ENCODE measurements at regions not wholly inside any gene's neighbourhood (a gene's known extent, or its start where the extent isn't known, plus 50 kb on each side); places are given as distances from the start of the nearest gene placed in this dataset.
"Not testable (repeated sequence)": the region's sequence is repeated elsewhere in the genome, so short reads cannot be mapped to it uniquely, and the experiment has no call there.

DNA sequence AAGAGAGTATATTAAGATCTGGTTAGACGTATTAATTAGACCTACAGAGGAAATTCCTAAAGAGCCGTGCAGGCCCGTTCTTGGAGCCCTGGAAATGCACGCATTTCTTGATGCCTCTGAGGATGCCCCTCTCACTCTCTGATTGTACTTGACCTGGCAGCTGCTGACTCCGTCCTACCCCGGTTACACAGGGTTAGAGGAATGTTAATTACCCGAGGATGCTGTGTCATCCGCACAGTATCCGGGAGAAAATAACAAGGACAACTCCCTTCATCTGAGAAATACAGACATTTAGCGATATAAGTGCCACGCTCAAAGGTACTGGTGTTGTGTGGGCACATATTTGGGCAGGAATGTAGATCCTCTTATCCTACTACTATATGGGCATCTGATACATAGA is 404.6 kb upstream of the FAT1 start:
- DNase-seq (ENCODE audit: low read depth in 2 of 2) = peak in 1 of 2 donors; percentile 67
- no peak overlapping the region for H3K4me3 ChIP-seq (replicated peaks in 1 of 2; ENCODE audit: low read depth in 2 of 2, low read length in 2 of 2)
- TF ChIP-seq, protein P1, sequence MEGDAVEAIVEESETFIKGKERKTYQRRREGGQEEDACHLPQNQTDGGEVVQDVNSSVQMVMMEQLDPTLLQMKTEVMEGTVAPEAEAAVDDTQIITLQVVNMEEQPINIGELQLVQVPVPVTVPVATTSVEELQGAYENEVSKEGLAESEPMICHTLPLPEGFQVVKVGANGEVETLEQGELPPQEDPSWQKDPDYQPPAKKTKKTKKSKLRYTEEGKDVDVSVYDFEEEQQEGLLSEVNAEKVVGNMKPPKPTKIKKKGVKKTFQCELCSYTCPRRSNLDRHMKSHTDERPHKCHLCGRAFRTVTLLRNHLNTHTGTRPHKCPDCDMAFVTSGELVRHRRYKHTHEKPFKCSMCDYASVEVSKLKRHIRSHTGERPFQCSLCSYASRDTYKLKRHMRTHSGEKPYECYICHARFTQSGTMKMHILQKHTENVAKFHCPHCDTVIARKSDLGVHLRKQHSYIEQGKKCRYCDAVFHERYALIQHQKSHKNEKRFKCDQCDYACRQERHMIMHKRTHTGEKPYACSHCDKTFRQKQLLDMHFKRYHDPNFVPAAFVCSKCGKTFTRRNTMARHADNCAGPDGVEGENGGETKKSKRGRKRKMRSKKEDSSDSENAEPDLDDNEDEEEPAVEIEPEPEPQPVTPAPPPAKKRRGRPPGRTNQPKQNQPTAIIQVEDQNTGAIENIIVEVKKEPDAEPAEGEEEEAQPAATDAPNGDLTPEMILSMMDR (IDR thresholded peaks at IDR 0.05; ENCODE audit: low read depth, low read length) = no peak

DNA sequence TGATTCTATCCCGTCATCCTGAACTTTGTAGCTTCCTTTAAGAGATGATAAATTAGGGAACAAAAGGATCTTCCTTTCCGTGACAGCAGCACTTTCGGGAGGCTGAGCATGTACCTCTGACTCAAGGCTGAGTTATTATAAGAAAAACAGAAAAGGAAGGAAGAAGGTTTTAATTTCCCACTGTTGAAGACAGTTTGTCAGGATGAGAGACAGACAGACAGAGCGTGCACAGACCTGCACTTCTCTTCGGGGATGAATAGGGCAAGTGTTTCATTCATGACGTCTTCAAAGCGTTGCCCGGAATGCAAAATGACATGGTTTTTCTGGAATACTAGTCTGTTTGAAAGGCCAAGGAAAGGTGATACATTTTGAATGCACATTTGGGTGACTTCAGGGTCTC is 405.3 kb upstream of the FAT1 start:
- TF ChIP-seq, protein P1 (IDR thresholded peaks at IDR 0.05; ENCODE audit: low read depth, low read length) = no peak
- DNase-seq (ENCODE audit: low read depth in 2 of 2) = peak; percentile 0 to 54

DNA sequence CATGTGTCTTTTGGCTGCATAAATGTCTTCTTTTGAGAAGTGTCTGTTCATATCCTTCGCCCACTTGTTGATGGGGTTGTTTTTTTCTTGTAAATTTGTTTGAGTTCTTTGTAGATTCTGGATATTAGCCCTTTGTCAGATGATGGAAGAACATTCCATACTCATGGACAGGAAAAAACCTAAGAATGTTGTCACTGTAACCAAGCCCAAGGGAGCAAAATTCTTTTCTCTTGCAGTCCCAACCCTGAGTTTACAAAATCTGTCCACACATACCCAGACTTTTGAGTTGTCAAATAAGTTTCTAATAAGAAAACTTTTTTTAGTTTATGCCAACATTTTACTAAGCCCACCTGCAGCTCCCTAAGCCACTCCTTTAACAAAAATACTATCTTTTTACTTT is 408.2 kb upstream of the FAT1 start:
- peak in 1 of 2 donors; percentile 15 for DNase-seq (ENCODE audit: low read depth in 2 of 2)
- H3K4me3 ChIP-seq (replicated peaks in 1 of 2; ENCODE audit: low read depth in 2 of 2, low read length in 2 of 2) = not testable (repeated sequence)

More for the DNA sequence above, 405.3 kb upstream of the FAT1 start:
- H3K4me3 ChIP-seq (replicated peaks in 1 of 2; ENCODE audit: low read depth in 2 of 2, low read length in 2 of 2) = no peak overlapping the region

DNA sequence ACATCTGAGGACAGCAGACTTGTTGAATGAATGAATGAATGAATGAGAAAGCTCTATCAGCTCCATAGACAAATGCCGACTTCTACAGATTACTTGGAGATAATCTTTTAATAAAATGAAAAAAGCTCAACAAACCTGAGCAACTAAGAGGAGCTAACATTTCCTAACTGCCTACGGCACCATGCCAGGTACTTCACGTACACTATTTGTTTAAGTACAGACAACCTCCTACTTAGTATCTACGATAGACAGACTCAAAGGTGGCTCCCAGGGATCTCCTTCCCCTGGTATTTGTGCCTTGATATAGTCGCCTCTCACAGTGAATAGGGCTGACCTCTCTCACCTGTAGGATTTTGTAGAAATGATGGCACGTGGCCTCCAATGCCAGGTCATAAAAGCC is 412.2 kb upstream of the FAT1 start:
- no peak overlapping the region for H3K4me3 ChIP-seq (replicated peaks in 1 of 2; ENCODE audit: low read depth in 2 of 2, low read length in 2 of 2)
- DNase-seq (ENCODE audit: low read depth in 2 of 2) = no peak
- TF ChIP-seq, protein P1 (IDR thresholded peaks at IDR 0.05; ENCODE audit: low read depth, low read length) = no peak

DNA sequence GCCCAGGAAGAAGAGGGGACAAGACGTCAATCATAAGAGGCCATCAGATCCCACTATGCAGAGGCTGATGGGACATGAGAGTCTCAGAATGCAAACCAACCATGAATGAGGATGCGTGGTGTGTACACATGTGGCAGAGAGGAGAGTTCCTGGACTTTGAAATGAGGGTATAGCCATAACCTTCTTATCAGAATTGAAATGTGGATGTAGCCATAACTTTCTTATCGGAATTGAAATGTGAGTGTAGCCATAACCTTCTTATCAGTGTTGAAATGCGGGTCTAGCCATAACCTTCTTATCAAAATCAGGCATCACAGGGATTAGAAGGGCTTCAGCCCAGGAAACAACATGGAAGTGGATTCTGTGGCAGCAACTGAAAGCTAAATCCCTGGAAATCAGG is 415.5 kb upstream of the FAT1 start:
- H3K4me3 ChIP-seq (replicated peaks in 1 of 2; ENCODE audit: low read depth in 2 of 2, low read length in 2 of 2) = no peak overlapping the region
- no peak for DNase-seq (ENCODE audit: low read depth in 2 of 2)
- TF ChIP-seq, protein P1 (IDR thresholded peaks at IDR 0.05; ENCODE audit: low read depth, low read length) = no peak

DNA sequence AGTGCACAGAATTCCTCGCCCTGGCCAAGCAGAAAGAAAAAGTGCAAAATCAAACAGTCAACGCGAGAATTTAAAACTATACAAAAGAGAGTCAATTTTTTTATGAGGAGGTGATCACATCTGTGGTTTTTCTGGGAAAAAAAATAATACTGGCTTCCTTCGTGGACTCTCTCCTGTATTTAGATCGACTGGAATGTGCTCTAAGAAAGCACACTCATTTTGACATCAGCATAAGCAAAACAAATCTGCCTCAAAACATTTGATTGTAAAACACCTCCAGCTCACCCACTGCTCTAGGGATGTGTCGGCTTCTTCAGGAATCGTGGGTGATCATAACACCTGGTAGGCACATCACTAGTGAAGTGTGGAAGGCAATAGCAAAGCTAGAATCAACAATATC is 417.4 kb upstream of the FAT1 start:
- TF ChIP-seq, protein P1 (IDR thresholded peaks at IDR 0.05; ENCODE audit: low read depth, low read length) = no peak
- DNase-seq (ENCODE audit: low read depth in 2 of 2) = no peak
- no peak overlapping the region for H3K4me3 ChIP-seq (replicated peaks in 1 of 2; ENCODE audit: low read depth in 2 of 2, low read length in 2 of 2)

DNA sequence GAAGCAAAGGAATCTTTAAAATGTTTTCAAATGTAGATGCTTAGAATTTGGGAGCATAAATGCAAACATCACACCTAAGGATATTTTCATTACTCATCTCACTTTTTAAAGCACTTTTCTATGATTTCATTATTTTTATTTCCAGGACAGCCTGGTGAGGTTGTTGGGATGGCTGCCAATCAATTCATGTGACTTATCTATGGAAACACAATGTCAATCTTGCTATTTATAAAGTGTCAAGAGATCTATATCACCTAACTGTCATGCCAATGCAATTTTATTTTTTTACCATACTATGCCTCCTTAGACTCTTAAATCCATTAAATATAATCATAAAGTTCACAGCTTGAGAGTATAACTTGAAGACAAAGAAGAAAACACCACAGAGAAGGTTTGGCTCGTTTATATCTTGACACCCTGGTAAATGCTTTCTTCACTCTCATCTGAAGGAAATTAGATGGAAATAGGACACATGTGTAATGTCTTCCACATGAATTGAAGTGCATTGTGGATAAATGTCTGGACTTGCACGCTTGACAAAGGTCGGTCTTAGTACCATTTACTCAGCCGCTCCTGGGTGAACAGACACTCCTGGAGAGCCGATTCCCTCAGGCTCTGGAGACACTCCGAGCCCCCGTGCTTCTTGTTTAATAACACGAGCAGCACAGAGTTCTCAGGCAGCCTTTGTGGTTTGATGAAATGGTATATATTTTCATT is 425.7 kb upstream of the FAT1 start:
- DNase-seq (ENCODE audit: low read depth in 2 of 2) = no peak
- H3K4me3 ChIP-seq (replicated peaks in 1 of 2; ENCODE audit: low read depth in 2 of 2, low read length in 2 of 2) = no peak overlapping the region
- TF ChIP-seq, protein P1 (IDR thresholded peaks at IDR 0.05; ENCODE audit: low read depth, low read length) = no peak

Measured in cardiac fibroblast (primary cell).